Peyer's patch (tissue), 4 donors: ENCODE measurements at regions not wholly inside any gene's neighbourhood (a gene's known extent, or its start where the extent isn't known, plus 50 kb on each side); places are given as distances from the start of the nearest gene placed in this dataset.

ENCODE experiments used
- CTCF ChIP-seq, 6 experiments: fragments of 450-650 bp in 4 of 6; fragments of 200-600 bp in 2 of 6; sonication (generic) in 1 of 6; IDR thresholded peaks; one replicate each; pipeline ENCODE4 v1.5.1; 2017 to 2019; ENCODE audit warnings: antibody characterized with exemption in 6 of 6, mild to moderate bottlenecking in 3 of 6, moderate library complexity in 1 of 6
- POLR2A ChIP-seq, 2 donors: fragments of 450-650 bp; IDR thresholded peaks; one replicate each; pipeline ENCODE4 v1.5.1; 2017; ENCODE audit warnings: antibody characterized with exemption in 2 of 2, mild to moderate bottlenecking in 2 of 2, moderate library complexity in 2 of 2

GRCh38 chr19:13619203-13619632 is 112.9 kb upstream of the CACNA1A start:
- TF ChIP-seq CTCF (IDR thresholded peaks at IDR 0.05) (no peak), POLR2A (IDR thresholded peaks at IDR 0.05) (no peak)
